ENCODE measurements at regions not wholly inside any gene's neighbourhood (a gene's known extent, or its start where the extent isn't known, plus 50 kb on each side); places are given as distances from the start of the nearest gene placed in this dataset.

GRCh38 chr5:123844873-123845272, 332.9 kb downstream of the CSNK1G3 start:
- ChIA-PET CTCF (no interaction called here), POLR2A (no interaction called here), RAD21 (ENCODE audit: low non-redundant PET in 1 of 2, low total read pairs in 2 of 2, uncharacterized antibody in 2 of 2, unreplicated experiment in 2 of 2) (no interaction called here)
- Histone ChIP-seq H3K79me2 (ENCODE audit: insufficient read depth, low read length) (no peaks in the 10 kb centered on the region), H3K4me1 (ENCODE audit: control insufficient read depth in 1 of 2, insufficient read depth in 2 of 2, low read length in 2 of 2) (no peaks in the 10 kb centered on the region), H2AFZ (ENCODE audit: low read depth, low read length, poor library complexity, severe bottlenecking) (no peak overlapping the region), H4K20me1 (ENCODE audit: insufficient read depth) (no peaks in the 10 kb centered on the region), H3K36me3 (ENCODE audit: control insufficient read depth in 1 of 2, insufficient read depth in 2 of 2, low read length in 2 of 2) (no peaks in the 10 kb centered on the region), H3K27me3 (ENCODE audit: insufficient read depth, low read length) (no peaks in the 10 kb centered on the region), H3K9me2 (ENCODE audit: insufficient read depth) (no peaks in the 10 kb centered on the region), H3K4me2 (ENCODE audit: low read length) (no peak overlapping the region), H3K4me3 (replicated peaks in 1 of 2; ENCODE audit: low read depth in 1 of 2, low read length in 2 of 2) (no peak overlapping the region), H3K9ac (ENCODE audit: low read length) (no peak overlapping the region), H3K27ac (ENCODE audit: low read depth, low read length) (no peak overlapping the region), H3K9me3 (ENCODE audit: control insufficient read depth in 1 of 2, insufficient read depth in 1 of 2, low read depth in 1 of 2, low read length in 2 of 2) (no peaks in the 10 kb centered on the region)
- DNase-seq (ENCODE audit: low read depth, low spot score) (no peak), ATAC-seq (no peak)
- no peak for TF ChIP-seq ATF3 (IDR thresholded peaks at IDR 0.05)
- no peak for TF ChIP-seq SRF (IDR thresholded peaks at IDR 0.05; ENCODE audit: low read depth)
- TF ChIP-seq ZNF274 (IDR thresholded peaks at IDR 0.05; ENCODE audit: low read depth, low read length) = no peak
- TF ChIP-seq CEBPB (IDR thresholded peaks at IDR 0.05; ENCODE audit: low read depth) = no peak
- intact Hi-C loops (cut with micrococcal nuclease) = no loop called here
- BruUV-seq (replicated peaks) = no TSS peak

GRCh38 chr5:123835421-123835820, 323.4 kb downstream of the CSNK1G3 start:
- no peak overlapping the region for H3K27ac ChIP-seq (ENCODE audit: low read depth, low read length)
- H3K9me3 ChIP-seq (ENCODE audit: control insufficient read depth in 1 of 2, insufficient read depth in 1 of 2, low read depth in 1 of 2, low read length in 2 of 2) = no peaks in the 10 kb centered on the region
- no peak overlapping the region for H2AFZ ChIP-seq (ENCODE audit: low read depth, low read length, poor library complexity, severe bottlenecking)
- H3K4me3 ChIP-seq (replicated peaks in 1 of 2; ENCODE audit: low read depth in 1 of 2, low read length in 2 of 2) = no peak overlapping the region
- H3K4me1 ChIP-seq (ENCODE audit: control insufficient read depth in 1 of 2, insufficient read depth in 2 of 2, low read length in 2 of 2) = no peaks in the 10 kb centered on the region
- intact Hi-C loops (cut with micrococcal nuclease) = no loop called here
- no peak overlapping the region for H3K9ac ChIP-seq (ENCODE audit: low read length)
- ATAC-seq = no peak
- H4K20me1 ChIP-seq (ENCODE audit: insufficient read depth) = no peaks in the 10 kb centered on the region
- ChIA-PET RAD21 (ENCODE audit: low non-redundant PET in 1 of 2, low total read pairs in 2 of 2, uncharacterized antibody in 2 of 2, unreplicated experiment in 2 of 2) (no interaction called here), POLR2A (no interaction called here), CTCF (no interaction called here)
- H3K27me3 ChIP-seq (ENCODE audit: insufficient read depth, low read length) = no peaks in the 10 kb centered on the region
- DNase-seq (ENCODE audit: low read depth, low spot score) = no peak
- H3K9me2 ChIP-seq (ENCODE audit: insufficient read depth) = no peaks in the 10 kb centered on the region
- H3K4me2 ChIP-seq (ENCODE audit: low read length) = no peak overlapping the region
- TF ChIP-seq ZNF274 (IDR thresholded peaks at IDR 0.05; ENCODE audit: low read depth, low read length) = no peak
- TF ChIP-seq, protein P1, sequence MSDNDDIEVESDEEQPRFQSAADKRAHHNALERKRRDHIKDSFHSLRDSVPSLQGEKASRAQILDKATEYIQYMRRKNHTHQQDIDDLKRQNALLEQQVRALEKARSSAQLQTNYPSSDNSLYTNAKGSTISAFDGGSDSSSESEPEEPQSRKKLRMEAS (IDR thresholded peaks at IDR 0.05) = no peak
- TF ChIP-seq CBX3 (IDR thresholded peaks at IDR 0.05; ENCODE audit: low read depth) = no peak
- no peak for TF ChIP-seq FOSL1 (IDR thresholded peaks at IDR 0.05; ENCODE audit: low read depth)
- TF ChIP-seq SRF (IDR thresholded peaks at IDR 0.05; ENCODE audit: low read depth) = no peak
- TF ChIP-seq TCF7L2 (IDR thresholded peaks at IDR 0.05; ENCODE audit: borderline replicate concordance, extremely low read depth, insufficient read depth, insufficient read length) = no peak
- no peak for TF ChIP-seq CEBPB (IDR thresholded peaks at IDR 0.05; ENCODE audit: low read depth)
- no peak for TF ChIP-seq ZFX (IDR thresholded peaks at IDR 0.05)
- TF ChIP-seq REST (IDR thresholded peaks at IDR 0.05; ENCODE audit: low read depth) = no peak
- TF ChIP-seq ATF3 (IDR thresholded peaks at IDR 0.05) = no peak
- TF ChIP-seq YY1 (IDR thresholded peaks at IDR 0.05; ENCODE audit: extremely low read depth, insufficient replicate concordance, low read depth, low read length) = no peak
- no peak for TF ChIP-seq EZH2 (IDR thresholded peaks at IDR 0.05)
- no peak for TF ChIP-seq JUND (IDR thresholded peaks at IDR 0.05)
- TF ChIP-seq POLR2A (IDR thresholded peaks at IDR 0.05; ENCODE audit: borderline replicate concordance, extremely low read depth, insufficient read depth, insufficient read length) = no peak
- no peak for TF ChIP-seq SP1 (IDR thresholded peaks at IDR 0.05; ENCODE audit: low read depth)
- no peak for TF ChIP-seq EGR1 (IDR thresholded peaks at IDR 0.05; ENCODE audit: low read depth)
- no TSS peak for BruUV-seq (replicated peaks)
- no peaks in the 10 kb centered on the region for H3K79me2 ChIP-seq (ENCODE audit: insufficient read depth, low read length)
- H3K36me3 ChIP-seq (ENCODE audit: control insufficient read depth in 1 of 2, insufficient read depth in 2 of 2, low read length in 2 of 2) = no peaks in the 10 kb centered on the region

All from HCT116 (cell line).